Endodermal cell (in vitro differentiated cells): ENCODE measurements at regions not wholly inside any gene's neighbourhood (a gene's known extent, or its start where the extent isn't known, plus 50 kb on each side); places are given as distances from the start of the nearest gene placed in this dataset.
"Not testable (repeated sequence)": the region's sequence is repeated elsewhere in the genome, so short reads cannot be mapped to it uniquely, and the experiment has no call there.

Source experiments
- DNase-seq: peaks from one replicate; pipeline ENCODE4 v3.0.0-alpha.2; 2017
- H3K27ac ChIP-seq: 2 replicates; pipeline ENCODE4 v1.5.1; 2013; ENCODE audit warnings: mild to moderate bottlenecking, low read depth, low read length, moderate library complexity
- H3K27me3 ChIP-seq: 2 replicates; pipeline ENCODE4 v1.6.1; 2013; ENCODE audit warnings: mild to moderate bottlenecking, low read length, moderate library complexity; ENCODE audit not compliant: insufficient read depth, control insufficient read depth, poor library complexity, severe bottlenecking
- H3K36me3 ChIP-seq: 2 replicates; pipeline ENCODE4 v1.7.0; 2013; ENCODE audit warnings: mild to moderate bottlenecking, low read length, moderate library complexity; ENCODE audit not compliant: control insufficient read depth, insufficient read depth
- H3K4me1 ChIP-seq: one replicate; pipeline ENCODE4 v1.7.0; 2013; ENCODE audit warnings: low read length; ENCODE audit not compliant: control insufficient read depth, insufficient read depth
- H3K4me3 ChIP-seq: 2 replicates; pipeline ENCODE4 v1.5.1; 2013; ENCODE audit warnings: mild to moderate bottlenecking, low read length, moderate library complexity
- H3K9ac ChIP-seq: 2 replicates; pipeline ENCODE4 v1.6.1; 2013; ENCODE audit warnings: mild to moderate bottlenecking, low read length, moderate library complexity; ENCODE audit not compliant: poor library complexity, severe bottlenecking; ENCODE audit errors: extremely low read depth
- H3K9me3 ChIP-seq: 2 replicates; pipeline ENCODE4 v1.6.1; 2013; ENCODE audit warnings: mild to moderate bottlenecking, low read length, moderate library complexity; ENCODE audit not compliant: control insufficient read depth
- H3K27ac Mint-ChIP-seq: 2 replicates; pipeline ENCODE4 v1.8.0; 2020; ENCODE audit warnings: mixed read lengths
- H3K27me3 Mint-ChIP-seq: 2 replicates; pipeline ENCODE4 v1.8.0; 2021; ENCODE audit warnings: mild to moderate bottlenecking, mixed read lengths; ENCODE audit not compliant: insufficient read depth
- H3K36me3 Mint-ChIP-seq: 2 replicates; pipeline ENCODE4 v1.8.0; 2020; ENCODE audit warnings: low read depth, mixed read lengths
- H3K4me1 Mint-ChIP-seq: 2 replicates; pipeline ENCODE4 v1.8.0; 2020; ENCODE audit warnings: mixed read lengths
- H3K4me3 Mint-ChIP-seq: 2 replicates; pipeline ENCODE4 v1.8.0; 2020; ENCODE audit warnings: mild to moderate bottlenecking, moderate library complexity, mixed read lengths
- H3K9me3 Mint-ChIP-seq: 2 replicates; pipeline ENCODE4 v1.8.0; 2020; ENCODE audit warnings: mild to moderate bottlenecking, mixed read lengths
- WGBS, 2 experiments: methylation state at CpG; one replicate each; pipeline versions ENCODE4 v1.1.5 to v1.1.7; 2013; ENCODE audit warnings: missing lambda C conversion rate in 2 of 2, mixed read lengths in 1 of 2; ENCODE audit not compliant: insufficient coverage in 1 of 2, insufficient read length in 1 of 2; 5-methylcytosine and 5-hydroxymethylcytosine counted together
- TF ChIP-seq, protein P1 (sequence below): fragments of 200-600 bp; sonication (generic); conservative IDR thresholded peaks from 2 replicates; pipeline ENCODE4 v1.5.0; 2021; ENCODE audit warnings: antibody characterized with exemption, mild to moderate bottlenecking

DNA sequence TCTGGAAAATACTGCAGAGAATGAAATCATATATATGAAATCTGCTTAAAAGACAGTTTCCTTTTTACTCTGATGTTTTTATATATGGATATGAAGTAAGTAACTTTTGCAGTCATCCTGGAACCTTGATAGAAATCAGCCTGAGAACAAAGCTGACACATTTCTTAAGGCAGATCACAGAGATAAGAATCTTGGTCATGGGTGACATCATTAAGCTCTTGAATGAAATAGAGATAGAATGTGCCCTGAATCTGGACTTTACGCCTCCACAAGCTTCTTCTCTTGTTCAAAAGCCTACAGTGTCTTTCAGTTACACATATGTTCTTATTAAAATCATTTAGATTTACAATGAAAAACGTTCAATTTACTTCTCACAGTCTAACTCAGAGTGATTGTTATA is 319.1 kb upstream of the CNTNAP2 start:
- no peak overlapping the region for H3K4me3 Mint-ChIP-seq
- Histone ChIP-seq H3K4me3 (no peak overlapping the region), H3K27me3 (peaks cover 31% of the 10 kb centered on the region), H3K9me3 (no peaks in the 10 kb centered on the region), H3K27ac (no peak overlapping the region), H3K36me3 (no peaks in the 10 kb centered on the region), H3K9ac (no peak overlapping the region), H3K4me1 (no peaks in the 10 kb centered on the region)
- H3K9me3 Mint-ChIP-seq: no peaks in the 10 kb centered on the region
- no peaks in the 10 kb centered on the region for H3K4me1 Mint-ChIP-seq
- DNase-seq: no peak
- 67% methylated on average over 2 of the region's 2 CpGs; no CpG with 5 or more reads in 1 of the 2 experiments for WGBS, 2 experiments
- no peaks in the 10 kb centered on the region for H3K27me3 Mint-ChIP-seq
- H3K27ac Mint-ChIP-seq: no peak overlapping the region
- no peaks in the 10 kb centered on the region for H3K36me3 Mint-ChIP-seq
- TF ChIP-seq, protein P1, sequence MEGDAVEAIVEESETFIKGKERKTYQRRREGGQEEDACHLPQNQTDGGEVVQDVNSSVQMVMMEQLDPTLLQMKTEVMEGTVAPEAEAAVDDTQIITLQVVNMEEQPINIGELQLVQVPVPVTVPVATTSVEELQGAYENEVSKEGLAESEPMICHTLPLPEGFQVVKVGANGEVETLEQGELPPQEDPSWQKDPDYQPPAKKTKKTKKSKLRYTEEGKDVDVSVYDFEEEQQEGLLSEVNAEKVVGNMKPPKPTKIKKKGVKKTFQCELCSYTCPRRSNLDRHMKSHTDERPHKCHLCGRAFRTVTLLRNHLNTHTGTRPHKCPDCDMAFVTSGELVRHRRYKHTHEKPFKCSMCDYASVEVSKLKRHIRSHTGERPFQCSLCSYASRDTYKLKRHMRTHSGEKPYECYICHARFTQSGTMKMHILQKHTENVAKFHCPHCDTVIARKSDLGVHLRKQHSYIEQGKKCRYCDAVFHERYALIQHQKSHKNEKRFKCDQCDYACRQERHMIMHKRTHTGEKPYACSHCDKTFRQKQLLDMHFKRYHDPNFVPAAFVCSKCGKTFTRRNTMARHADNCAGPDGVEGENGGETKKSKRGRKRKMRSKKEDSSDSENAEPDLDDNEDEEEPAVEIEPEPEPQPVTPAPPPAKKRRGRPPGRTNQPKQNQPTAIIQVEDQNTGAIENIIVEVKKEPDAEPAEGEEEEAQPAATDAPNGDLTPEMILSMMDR: no peak

DNA sequence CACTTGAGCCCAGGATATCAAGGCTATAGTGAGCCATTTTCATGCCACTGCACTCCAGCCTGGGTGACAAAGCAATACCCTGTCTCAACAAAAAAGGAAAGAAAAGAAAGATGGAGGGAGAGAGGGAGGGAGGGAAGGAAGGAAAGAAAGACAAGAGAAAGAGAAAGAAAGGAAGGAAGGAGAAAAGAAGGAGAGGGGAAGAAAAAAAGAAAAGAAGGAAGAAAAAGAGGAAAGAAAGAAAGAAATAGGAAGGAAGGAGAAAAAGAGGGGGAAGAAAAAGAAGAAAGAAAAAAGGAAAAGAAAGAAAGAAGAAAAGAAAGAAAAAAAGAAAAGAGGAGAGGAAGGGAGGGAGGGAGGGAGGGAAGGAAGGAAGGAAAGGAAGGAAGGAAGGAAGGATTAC is 321.5 kb upstream of the CNTNAP2 start:
- no peak overlapping the region for H3K27ac ChIP-seq
- H3K4me1 ChIP-seq: no peaks in the 10 kb centered on the region
- no peak for DNase-seq
- no peak overlapping the region for H3K4me3 ChIP-seq
- Mint-ChIP-seq H3K27me3 (no peaks in the 10 kb centered on the region), H3K9me3 (no peaks in the 10 kb centered on the region), H3K36me3 (no peaks in the 10 kb centered on the region), H3K27ac (no peak overlapping the region), H3K4me1 (no peaks in the 10 kb centered on the region), H3K4me3 (no peak overlapping the region)
- no peak overlapping the region for H3K9ac ChIP-seq
- H3K9me3 ChIP-seq: no peaks in the 10 kb centered on the region
- peaks cover 20% of the 10 kb centered on the region for H3K27me3 ChIP-seq
- TF ChIP-seq, protein P1: no peak
- no peaks in the 10 kb centered on the region for H3K36me3 ChIP-seq

DNA sequence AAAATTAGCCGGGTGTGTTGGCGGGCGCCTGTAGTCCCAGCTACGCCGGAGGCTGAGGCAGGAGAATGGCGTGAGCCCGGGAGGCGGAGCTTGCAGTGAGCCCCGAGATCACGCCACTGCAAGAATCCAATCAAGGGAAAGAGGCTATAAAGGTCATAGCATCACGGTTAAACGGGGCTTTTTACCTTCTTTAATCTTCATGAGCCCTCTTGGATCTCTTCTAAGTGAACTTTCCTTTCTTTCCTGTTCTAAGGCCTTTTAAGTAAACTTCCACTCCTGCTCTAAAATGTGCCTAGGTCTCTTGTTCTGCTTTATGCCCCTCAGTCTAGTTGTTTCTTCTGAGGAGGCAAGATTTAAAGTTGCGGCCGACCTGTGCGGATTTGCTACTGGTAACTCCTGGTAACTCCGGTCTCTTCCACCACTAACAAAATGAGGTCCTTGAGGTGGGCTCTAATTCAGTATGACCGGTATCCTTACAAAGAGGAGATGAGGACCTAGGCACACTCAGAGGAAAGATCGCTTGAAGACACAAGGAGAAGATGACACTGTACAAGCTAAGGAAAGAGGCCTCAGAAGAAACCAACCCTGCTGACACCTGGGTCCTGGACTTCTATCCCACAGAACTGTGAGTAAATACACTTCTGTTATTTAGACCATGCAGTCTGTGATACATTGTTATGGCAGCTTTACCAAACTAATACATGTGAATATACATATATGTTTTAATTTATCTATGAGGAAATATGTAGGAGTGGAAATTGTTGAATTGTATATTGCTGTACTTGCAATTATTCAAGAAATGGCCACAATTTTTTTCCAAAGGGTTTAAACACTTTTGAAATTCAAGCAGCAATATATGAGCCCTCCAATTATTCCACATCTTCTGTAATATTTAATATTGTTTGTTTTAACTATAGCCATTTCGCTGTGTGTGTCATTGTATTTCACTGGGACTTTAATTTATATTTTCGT is 331.5 kb upstream of the CNTNAP2 start:
- WGBS, 2 experiments: 93 to 95% methylated on average over 16 to 18 of the region's 20 CpGs
- Mint-ChIP-seq H3K36me3 (no peaks in the 10 kb centered on the region), H3K9me3 (no peaks in the 10 kb centered on the region), H3K4me3 (no peak overlapping the region), H3K27me3 (no peaks in the 10 kb centered on the region), H3K4me1 (no peaks in the 10 kb centered on the region), H3K27ac (no peak overlapping the region)
- Histone ChIP-seq H3K36me3 (no peaks in the 10 kb centered on the region), H3K4me1 (no peaks in the 10 kb centered on the region), H3K9me3 (no peaks in the 10 kb centered on the region), H3K27ac (no peak overlapping the region), H3K9ac (no peak overlapping the region), H3K27me3 (no peaks in the 10 kb centered on the region), H3K4me3 (no peak overlapping the region)
- TF ChIP-seq, protein P1: no peak
- DNase-seq: no peak

DNA sequence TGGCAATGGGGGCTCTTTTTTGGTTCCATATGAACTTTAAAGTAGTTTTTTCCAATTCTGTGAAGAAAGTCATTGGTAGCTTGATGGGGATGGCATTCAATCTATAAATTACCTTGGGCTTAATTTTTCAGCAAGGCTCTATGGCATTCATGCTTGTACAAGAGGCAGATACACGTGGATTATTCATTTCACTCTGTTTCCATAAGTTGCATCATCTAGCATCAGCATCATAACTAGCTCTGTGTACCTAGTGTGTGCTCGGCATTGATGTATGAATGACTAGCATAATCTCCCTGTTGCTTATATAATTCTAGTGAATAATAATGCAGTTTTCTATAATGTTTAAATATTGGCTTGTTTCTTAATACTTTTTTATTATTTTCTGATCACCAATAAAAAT is 335.2 kb upstream of the CNTNAP2 start:
- 88% methylated on average over 2 of the region's 2 CpGs; no CpG with 5 or more reads in 1 of the 2 experiments for WGBS, 2 experiments
- H3K4me1 ChIP-seq, H3K9me3 Mint-ChIP-seq, H3K9me3 ChIP-seq, H3K4me3 Mint-ChIP-seq, H3K27me3 Mint-ChIP-seq, H3K9ac ChIP-seq, H3K36me3 ChIP-seq, H3K4me3 ChIP-seq, H3K27ac Mint-ChIP-seq, DNase-seq, H3K27me3 ChIP-seq, H3K36me3 Mint-ChIP-seq, H3K27ac ChIP-seq, H3K4me1 Mint-ChIP-seq: not testable (repeated sequence)
